A549 (cell line): ENCODE measurements at regions not wholly inside any gene's neighbourhood (a gene's known extent, or its start where the extent isn't known, plus 50 kb on each side); places are given as distances from the start of the nearest gene placed in this dataset.

ENCODE experiments used
- ATAC-seq, 2 experiments: fragments of 200-7000 bp in 1 of 2; fragments of >200 bp in 1 of 2; cut with Nextera tagmentation in 1 of 2; cut with Tn5 transposase in 1 of 2; 3 replicates each; pipeline versions ENCODE4 v1.8.0 to v1.9.1; 2018 to 2020; ENCODE audit warnings: mild to moderate bottlenecking in 1 of 2, moderate library complexity in 1 of 2
- CTCF ChIA-PET: fragments of 300-600 bp; sonication (Branson Sonifier 250); formaldehyde crosslinking; extraction: SDS; loops from one replicate; lab custom pipeline; 2021; ENCODE audit warnings: antibody characterized with exemption, inconsistent platforms; lab: Yijun Ruan, JAX
- POLR2A ChIA-PET: fragments of 350-600 bp; formaldehyde crosslinking; extraction: SDS; loops from one replicate; lab custom pipeline; 2021; ENCODE audit warnings: antibody characterized with exemption, inconsistent platforms; lab: Yijun Ruan, JAX
- DNase-seq, 2 experiments: peaks; one replicate each; pipeline versions ENCODE4 v3.0.0 to v3.0.0-alpha.2; 2011 to 2016; ENCODE audit warnings: low read depth in 1 of 2, low spot score in 1 of 2
- FAIRE-seq: peaks from 2 replicates; lab custom pipeline; 2011; peaks lifted over from hg19 to GRCh38; lab: Jason Lieb, UNC
- H3K27ac ChIP-seq, 2 experiments: fragments of >200 bp; sonication (Bioruptor Twin); formaldehyde crosslinking; 3 replicates each; pipeline ENCODE4 v1.5.1; 2016 to 2017
- H3K4me1 ChIP-seq: fragments of >200 bp; sonication (Bioruptor Twin); formaldehyde crosslinking; 3 replicates; pipeline ENCODE4 v1.6.1; 2016
- H3K4me2 ChIP-seq: fragments of >200 bp; sonication (Bioruptor Twin); formaldehyde crosslinking; 3 replicates; pipeline ENCODE4 v1.6.1; 2016
- H3K4me3 ChIP-seq: fragments of >200 bp; sonication (Bioruptor Twin); formaldehyde crosslinking; 3 replicates; pipeline ENCODE4 v1.5.1; 2016
- H3K9me3 ChIP-seq: fragments of >200 bp; sonication (Bioruptor Twin); formaldehyde crosslinking; 3 replicates; pipeline ENCODE4 v1.6.1; 2016
- CBX2 ChIP-seq: fragments of 200-600 bp; sonication (generic); IDR thresholded peaks from 2 replicates; pipeline ENCODE4 v1.6.1; 2016; ENCODE audit warnings: low read depth, mild to moderate bottlenecking, borderline replicate concordance
- CEBPB ChIP-seq, 2 experiments: fragments of >200 bp in 1 of 2; sonication (Bioruptor Twin) in 1 of 2; formaldehyde crosslinking in 1 of 2; IDR thresholded peaks; 2 replicates each; pipeline ENCODE4 v1.6.1; 2012 to 2016
- EHF ChIP-seq: fragments of 250-450 bp; sonication (Bioruptor Pico); IDR thresholded peaks from 2 replicates; pipeline ENCODE4 v1.5.0; 2020; ENCODE audit warnings: mild to moderate bottlenecking
- EP300 ChIP-seq, 2 experiments: fragments of >200 bp; sonication (Bioruptor Twin); formaldehyde crosslinking; IDR thresholded peaks; 2 replicates in 1 of 2; 3 replicates in 1 of 2; pipeline ENCODE4 v1.6.1; 2016 to 2017
- FOSL2 ChIP-seq, 2 experiments: fragments of 450-650 bp in 1 of 2; fragments of >200 bp in 1 of 2; sonication (Bioruptor Twin) in 1 of 2; formaldehyde crosslinking; IDR thresholded peaks; 2 replicates each; pipeline versions ENCODE4 v1.5.0 to v1.6.1; 2016 to 2020; ENCODE audit warnings: mild to moderate bottlenecking in 1 of 2, moderate library complexity in 1 of 2
- FOXS1 ChIP-seq: fragments of 250-450 bp; sonication (Bioruptor Pico); IDR thresholded peaks from 2 replicates; pipeline ENCODE4 v1.5.0; 2020; ENCODE audit warnings: mild to moderate bottlenecking, moderate library complexity
- GATA3 ChIP-seq: IDR thresholded peaks from 2 replicates; pipeline ENCODE4 v1.6.1; 2012; ENCODE audit warnings: borderline replicate concordance
- HEYL ChIP-seq: fragments of 250-450 bp; sonication (Bioruptor Pico); IDR thresholded peaks from 2 replicates; pipeline ENCODE4 v1.8.0; 2021; ENCODE audit warnings: mild to moderate bottlenecking, moderate library complexity
- HOXB13 ChIP-seq: fragments of 250-450 bp; sonication (Bioruptor Pico); IDR thresholded peaks from 2 replicates; pipeline ENCODE4 v1.5.0; 2020; ENCODE audit warnings: low read depth, mild to moderate bottlenecking, moderate library complexity
- HOXB5 ChIP-seq: fragments of 250-450 bp; sonication (Bioruptor Pico); IDR thresholded peaks from 2 replicates; pipeline ENCODE4 v1.5.0; 2020; ENCODE audit warnings: mild to moderate bottlenecking, moderate library complexity
- JUN ChIP-seq, 2 experiments: fragments of >200 bp; sonication (Bioruptor Twin); formaldehyde crosslinking; IDR thresholded peaks; 2 replicates in 1 of 2; 3 replicates in 1 of 2; pipeline ENCODE4 v1.6.1; 2016 to 2017
- MAFK ChIP-seq: fragments of 450-650 bp; IDR thresholded peaks from 2 replicates; pipeline ENCODE4 v1.6.1; 2014; ENCODE audit not compliant: partially characterized antibody
- MAZ ChIP-seq: fragments of 150-350 bp; IDR thresholded peaks from 2 replicates; pipeline ENCODE4 v1.6.1; 2014; ENCODE audit warnings: antibody characterized with exemption, low read depth, low read length, borderline replicate concordance
- MYC ChIP-seq: IDR thresholded peaks from 2 replicates; pipeline ENCODE4 v1.6.1; 2012; ENCODE audit warnings: mild to moderate bottlenecking, inconsistent platforms, low read length, improper control_type of control experiment, borderline replicate concordance
- NPAS2 ChIP-seq: fragments of 250-450 bp; sonication (Bioruptor Pico); IDR thresholded peaks from 2 replicates; pipeline ENCODE4 v1.8.0; 2022; ENCODE audit warnings: mild to moderate bottlenecking, moderate library complexity, borderline replicate concordance
- NR3C1 ChIP-seq: fragments of >200 bp; sonication (Bioruptor Twin); formaldehyde crosslinking; IDR thresholded peaks from 3 replicates; pipeline ENCODE4 v1.6.1; 2017
- PBX3 ChIP-seq: IDR thresholded peaks from 2 replicates; pipeline ENCODE4 v1.6.1; 2012
- POLR2AphosphoS2 ChIP-seq: conservative IDR thresholded peaks from 2 replicates; pipeline ENCODE4 v1.6.1; 2012; ENCODE audit warnings: low read length, improper control_type of control experiment, inconsistent platforms
- RARB ChIP-seq: fragments of 250-450 bp; sonication (Bioruptor Pico); IDR thresholded peaks from 2 replicates; pipeline ENCODE4 v1.8.0; 2021; ENCODE audit warnings: mild to moderate bottlenecking, moderate library complexity
- SREBF2 ChIP-seq: fragments of 450-650 bp; IDR thresholded peaks from 2 replicates; pipeline ENCODE4 v1.6.1; 2014; ENCODE audit warnings: mild to moderate bottlenecking, moderate library complexity
- TFCP2L1 ChIP-seq: fragments of 250-450 bp; sonication (Bioruptor Pico); IDR thresholded peaks from 2 replicates; pipeline ENCODE4 v1.5.0; 2021; ENCODE audit warnings: mild to moderate bottlenecking
- TP53 ChIP-seq: fragments of 250-450 bp; sonication (Bioruptor Pico); IDR thresholded peaks from 2 replicates; pipeline ENCODE4 v1.5.0; 2021; ENCODE audit warnings: mild to moderate bottlenecking, moderate library complexity
- ZC3H11A ChIP-seq: fragments of 450-650 bp; IDR thresholded peaks from 2 replicates; pipeline ENCODE4 v1.6.1; 2014; ENCODE audit warnings: antibody characterized with exemption, mild to moderate bottlenecking
- ZFP36 ChIP-seq: fragments of 450-650 bp; IDR thresholded peaks from 2 replicates; pipeline ENCODE4 v1.6.1; 2014; ENCODE audit warnings: borderline replicate concordance; ENCODE audit not compliant: partially characterized antibody
- WGBS: methylation state at CpG from one replicate; pipeline ENCODE4 v1.1.6; 2017; ENCODE audit errors: missing lambda C conversion rate; 5-methylcytosine and 5-hydroxymethylcytosine counted together
- TF ChIP-seq, protein P1 (sequence below): fragments of >200 bp; sonication (Bioruptor Twin); formaldehyde crosslinking; IDR thresholded peaks from 2 replicates; pipeline ENCODE4 v1.6.1; 2016
- TF ChIP-seq, protein P2 (sequence below): fragments of 250-450 bp; sonication (Bioruptor Pico); IDR thresholded peaks from 2 replicates; pipeline ENCODE4 v1.5.0; 2021; ENCODE audit warnings: mild to moderate bottlenecking, moderate library complexity, borderline replicate concordance
- TF ChIP-seq, protein P3 (sequence below): IDR thresholded peaks from 2 replicates; pipeline ENCODE4 v1.6.1; 2012; ENCODE audit warnings: low read depth, borderline replicate concordance
- TF ChIP-seq, protein P4 (sequence below): fragments of 250-450 bp; sonication (Bioruptor Pico); IDR thresholded peaks from 2 replicates; pipeline ENCODE4 v1.5.0; 2020; ENCODE audit warnings: low read depth, mild to moderate bottlenecking, moderate library complexity
- TF ChIP-seq, protein P5 (sequence below): fragments of 450-650 bp; IDR thresholded peaks from 2 replicates; pipeline ENCODE4 v1.6.1; 2014; ENCODE audit warnings: antibody characterized with exemption
- TF ChIP-seq, protein P6 (sequence below): fragments of >200 bp; sonication (Bioruptor Twin); formaldehyde crosslinking; IDR thresholded peaks from 3 replicates; pipeline ENCODE4 v1.5.1; 2016
- TF ChIP-seq, protein P7 (sequence below): IDR thresholded peaks from 2 replicates; pipeline ENCODE4 v1.6.1; 2012

DNA sequence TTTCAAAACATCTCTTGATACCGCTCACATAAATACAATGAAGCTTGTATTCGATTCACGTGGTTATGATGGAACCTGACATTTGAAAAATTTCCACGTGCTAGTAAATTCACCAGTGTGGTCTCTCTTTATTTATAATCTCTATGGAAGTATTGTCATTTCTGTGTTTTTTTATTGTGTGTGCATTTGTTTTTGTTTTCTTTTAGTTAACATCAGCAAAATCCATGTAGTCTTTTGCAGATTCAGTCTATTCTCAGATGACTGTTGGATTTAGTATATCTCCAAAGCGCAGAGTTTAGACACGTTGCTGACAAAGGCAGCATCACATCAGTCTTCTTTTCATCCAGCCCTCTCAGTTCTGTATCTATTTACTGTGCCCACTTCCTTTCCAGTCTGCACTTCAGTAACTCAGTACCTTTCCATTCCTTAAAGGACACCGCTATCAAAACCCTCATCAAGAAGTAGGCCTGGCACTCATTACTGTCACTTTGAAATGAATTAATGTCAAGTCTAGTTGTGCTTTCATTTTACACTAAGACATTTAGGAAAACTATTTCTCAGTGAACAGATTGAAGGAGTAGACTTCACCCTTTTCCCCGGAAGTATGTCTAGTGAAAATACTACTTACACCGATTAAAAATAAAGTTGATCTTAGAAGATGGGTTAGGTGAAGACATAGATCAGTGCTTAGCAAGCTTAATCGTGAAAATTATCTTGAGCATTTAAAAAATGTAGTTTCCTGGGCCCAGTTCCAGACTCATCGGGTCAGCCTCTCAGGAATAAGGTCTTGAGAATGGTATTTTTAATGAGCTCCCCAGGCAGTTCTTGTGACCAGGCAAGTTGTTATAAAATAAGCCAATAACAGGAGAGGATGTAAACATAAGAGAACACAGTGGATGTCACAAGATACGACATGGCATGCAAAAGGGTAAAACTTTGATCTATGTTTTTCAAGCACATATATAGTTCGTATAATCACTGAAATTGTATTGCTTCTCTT, 506.8 kb upstream of the ZEB2 start:
- ChIA-PET CTCF (no interaction called here), POLR2A (no interaction called here)
- H3K27ac ChIP-seq = peak overlapping the region; percentile 75 to 91
- peak overlapping the region; percentile 90 for H3K4me2 ChIP-seq
- peak overlapping the region; percentile 22; the same call in 2 of the 3 replicates for H3K4me3 ChIP-seq
- H3K9me3 ChIP-seq = no peaks in the 10 kb centered on the region
- ATAC-seq = peak; percentile 32 to 54; a peak in 3 of 6 replicates
- peaks cover 42% of the 10 kb centered on the region for H3K4me1 ChIP-seq
- peak in 1 of 2 experiments; percentile 67 for DNase-seq
- 16% methylated on average over 13 of the region's 13 CpGs for WGBS
- FAIRE-seq = peak; percentile 7
- TF ChIP-seq JUN (IDR thresholded peaks at IDR 0.05) (no peak; a peak in 1 of 5 replicates), MAZ (no peak), TP53 (no peak), FOXS1 (CRISPR knock-in tag) (no peak), POLR2AphosphoS2 (no peak), CBX2 (no peak), ZFP36 (no peak), RARB (CRISPR knock-in tag) (no peak), HOXB13 (CRISPR knock-in tag) (no peak), NR3C1 (no peak), EHF (CRISPR knock-in tag) (no peak), EP300 (IDR thresholded peaks at IDR 0.05) (no peak), FOSL2 (IDR thresholded peaks at IDR 0.05) (no peak), FOSL2 (CRISPR knock-in tag; IDR thresholded peaks at IDR 0.05) (no peak), TFCP2L1 (CRISPR knock-in tag) (no peak), HOXB5 (CRISPR knock-in tag) (no peak), SREBF2 (no peak), GATA3 (no peak), ZC3H11A (no peak), MYC (no peak), NPAS2 (no peak), CEBPB (IDR thresholded peaks at IDR 0.05) (no peak), MAFK (peak; percentile 80), HEYL (CRISPR knock-in tag) (no peak), PBX3 (no peak)
- TF ChIP-seq, protein P1, sequence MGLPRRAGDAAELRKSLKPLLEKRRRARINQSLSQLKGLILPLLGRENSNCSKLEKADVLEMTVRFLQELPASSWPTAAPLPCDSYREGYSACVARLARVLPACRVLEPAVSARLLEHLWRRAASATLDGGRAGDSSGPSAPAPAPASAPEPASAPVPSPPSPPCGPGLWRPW = no peak
- TF ChIP-seq, protein P2, sequence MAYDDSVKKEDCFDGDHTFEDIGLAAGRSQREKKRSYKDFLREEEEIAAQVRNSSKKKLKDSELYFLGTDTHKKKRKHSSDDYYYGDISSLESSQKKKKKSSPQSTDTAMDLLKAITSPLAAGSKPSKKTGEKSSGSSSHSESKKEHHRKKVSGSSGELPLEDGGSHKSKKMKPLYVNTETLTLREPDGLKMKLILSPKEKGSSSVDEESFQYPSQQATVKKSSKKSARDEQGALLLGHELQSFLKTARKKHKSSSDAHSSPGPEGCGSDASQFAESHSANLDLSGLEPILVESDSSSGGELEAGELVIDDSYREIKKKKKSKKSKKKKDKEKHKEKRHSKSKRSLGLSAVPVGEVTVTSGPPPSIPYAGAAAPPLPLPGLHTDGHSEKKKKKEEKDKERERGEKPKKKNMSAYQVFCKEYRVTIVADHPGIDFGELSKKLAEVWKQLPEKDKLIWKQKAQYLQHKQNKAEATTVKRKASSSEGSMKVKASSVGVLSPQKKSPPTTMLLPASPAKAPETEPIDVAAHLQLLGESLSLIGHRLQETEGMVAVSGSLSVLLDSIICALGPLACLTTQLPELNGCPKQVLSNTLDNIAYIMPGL = no peak
- TF ChIP-seq, protein P3, sequence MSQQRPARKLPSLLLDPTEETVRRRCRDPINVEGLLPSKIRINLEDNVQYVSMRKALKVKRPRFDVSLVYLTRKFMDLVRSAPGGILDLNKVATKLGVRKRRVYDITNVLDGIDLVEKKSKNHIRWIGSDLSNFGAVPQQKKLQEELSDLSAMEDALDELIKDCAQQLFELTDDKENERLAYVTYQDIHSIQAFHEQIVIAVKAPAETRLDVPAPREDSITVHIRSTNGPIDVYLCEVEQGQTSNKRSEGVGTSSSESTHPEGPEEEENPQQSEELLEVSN = peak; percentile 29; the same call in 1 of the 2 replicates
- TF ChIP-seq, protein P4, sequence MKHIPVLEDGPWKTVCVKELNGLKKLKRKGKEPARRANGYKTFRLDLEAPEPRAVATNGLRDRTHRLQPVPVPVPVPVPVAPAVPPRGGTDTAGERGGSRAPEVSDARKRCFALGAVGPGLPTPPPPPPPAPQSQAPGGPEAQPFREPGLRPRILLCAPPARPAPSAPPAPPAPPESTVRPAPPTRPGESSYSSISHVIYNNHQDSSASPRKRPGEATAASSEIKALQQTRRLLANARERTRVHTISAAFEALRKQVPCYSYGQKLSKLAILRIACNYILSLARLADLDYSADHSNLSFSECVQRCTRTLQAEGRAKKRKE (CRISPR knock-in tag) = no peak
- TF ChIP-seq, protein P5, sequence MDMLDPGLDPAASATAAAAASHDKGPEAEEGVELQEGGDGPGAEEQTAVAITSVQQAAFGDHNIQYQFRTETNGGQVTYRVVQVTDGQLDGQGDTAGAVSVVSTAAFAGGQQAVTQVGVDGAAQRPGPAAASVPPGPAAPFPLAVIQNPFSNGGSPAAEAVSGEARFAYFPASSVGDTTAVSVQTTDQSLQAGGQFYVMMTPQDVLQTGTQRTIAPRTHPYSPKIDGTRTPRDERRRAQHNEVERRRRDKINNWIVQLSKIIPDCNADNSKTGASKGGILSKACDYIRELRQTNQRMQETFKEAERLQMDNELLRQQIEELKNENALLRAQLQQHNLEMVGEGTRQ = no peak
- TF ChIP-seq, protein P6, sequence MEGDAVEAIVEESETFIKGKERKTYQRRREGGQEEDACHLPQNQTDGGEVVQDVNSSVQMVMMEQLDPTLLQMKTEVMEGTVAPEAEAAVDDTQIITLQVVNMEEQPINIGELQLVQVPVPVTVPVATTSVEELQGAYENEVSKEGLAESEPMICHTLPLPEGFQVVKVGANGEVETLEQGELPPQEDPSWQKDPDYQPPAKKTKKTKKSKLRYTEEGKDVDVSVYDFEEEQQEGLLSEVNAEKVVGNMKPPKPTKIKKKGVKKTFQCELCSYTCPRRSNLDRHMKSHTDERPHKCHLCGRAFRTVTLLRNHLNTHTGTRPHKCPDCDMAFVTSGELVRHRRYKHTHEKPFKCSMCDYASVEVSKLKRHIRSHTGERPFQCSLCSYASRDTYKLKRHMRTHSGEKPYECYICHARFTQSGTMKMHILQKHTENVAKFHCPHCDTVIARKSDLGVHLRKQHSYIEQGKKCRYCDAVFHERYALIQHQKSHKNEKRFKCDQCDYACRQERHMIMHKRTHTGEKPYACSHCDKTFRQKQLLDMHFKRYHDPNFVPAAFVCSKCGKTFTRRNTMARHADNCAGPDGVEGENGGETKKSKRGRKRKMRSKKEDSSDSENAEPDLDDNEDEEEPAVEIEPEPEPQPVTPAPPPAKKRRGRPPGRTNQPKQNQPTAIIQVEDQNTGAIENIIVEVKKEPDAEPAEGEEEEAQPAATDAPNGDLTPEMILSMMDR = no peak
- TF ChIP-seq, protein P7, sequence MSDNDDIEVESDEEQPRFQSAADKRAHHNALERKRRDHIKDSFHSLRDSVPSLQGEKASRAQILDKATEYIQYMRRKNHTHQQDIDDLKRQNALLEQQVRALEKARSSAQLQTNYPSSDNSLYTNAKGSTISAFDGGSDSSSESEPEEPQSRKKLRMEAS = peak; percentile 33; the same call in 1 of the 2 replicates
